IMR-90 (cell line): ENCODE measurements at regions not wholly inside any gene's neighbourhood (a gene's known extent, or its start where the extent isn't known, plus 50 kb on each side); places are given as distances from the start of the nearest gene placed in this dataset.

Experiments
- CEBPB ChIP-seq: IDR thresholded peaks from 2 replicates; pipeline ENCODE4 v1.6.1; 2012; ENCODE audit warnings: low read depth, low read length, improper control_type of control experiment
- CHD1 ChIP-seq: IDR thresholded peaks from 2 replicates; pipeline ENCODE4 v1.6.1; 2012; ENCODE audit warnings: low read depth, low read length, improper control_type of control experiment
- MAFK ChIP-seq: IDR thresholded peaks from 2 replicates; pipeline ENCODE4 v1.6.1; 2012; ENCODE audit warnings: low read depth, low read length, improper control_type of control experiment
- MAZ ChIP-seq: IDR thresholded peaks from 2 replicates; pipeline ENCODE4 v1.6.1; 2012; ENCODE audit warnings: low read depth, mild to moderate bottlenecking, low read length, improper control_type of control experiment, moderate library complexity, borderline replicate concordance
- MXI1 ChIP-seq: IDR thresholded peaks from 2 replicates; pipeline ENCODE4 v1.6.1; 2012; ENCODE audit warnings: low read depth, mild to moderate bottlenecking, low read length, moderate library complexity, borderline replicate concordance
- NFE2L2 ChIP-seq: fragments of 150-350 bp; IDR thresholded peaks from 2 replicates; pipeline ENCODE4 v1.6.1; 2016; ENCODE audit warnings: low read depth, mild to moderate bottlenecking, low read length
- POLR2A ChIP-seq: IDR thresholded peaks from 2 replicates; pipeline ENCODE4 v1.6.1; 2012; ENCODE audit warnings: mild to moderate bottlenecking, low read depth, low read length
- RAD21 ChIP-seq: IDR thresholded peaks from 2 replicates; pipeline ENCODE4 v1.6.1; 2012; ENCODE audit warnings: low read length, improper control_type of control experiment
- RCOR1 ChIP-seq: IDR thresholded peaks from 2 replicates; pipeline ENCODE4 v1.6.1; 2012; ENCODE audit warnings: mild to moderate bottlenecking, low read length, improper control_type of control experiment; ENCODE audit not compliant: insufficient replicate concordance
- RFX5 ChIP-seq: IDR thresholded peaks from 2 replicates; pipeline ENCODE4 v1.8.0; 2012; ENCODE audit warnings: low read depth, mild to moderate bottlenecking, low read length, moderate library complexity
- SMC3 ChIP-seq: fragments of 150-350 bp; IDR thresholded peaks from 2 replicates; pipeline ENCODE4 v1.6.1; 2016; ENCODE audit warnings: low read depth, mild to moderate bottlenecking, antibody characterized with exemption, low read length, moderate library complexity
- TF ChIP-seq, protein P1 (sequence below): conservative IDR thresholded peaks from 2 replicates; pipeline ENCODE4 v1.5.1; 2012; ENCODE audit warnings: mild to moderate bottlenecking, low read depth, low read length, improper control_type of control experiment
- TF ChIP-seq, protein P2 (sequence below): fragments of 150-350 bp; IDR thresholded peaks from 2 replicates; pipeline ENCODE4 v1.6.1; 2017; ENCODE audit warnings: mild to moderate bottlenecking, antibody characterized with exemption, low read length, low read depth

DNA sequence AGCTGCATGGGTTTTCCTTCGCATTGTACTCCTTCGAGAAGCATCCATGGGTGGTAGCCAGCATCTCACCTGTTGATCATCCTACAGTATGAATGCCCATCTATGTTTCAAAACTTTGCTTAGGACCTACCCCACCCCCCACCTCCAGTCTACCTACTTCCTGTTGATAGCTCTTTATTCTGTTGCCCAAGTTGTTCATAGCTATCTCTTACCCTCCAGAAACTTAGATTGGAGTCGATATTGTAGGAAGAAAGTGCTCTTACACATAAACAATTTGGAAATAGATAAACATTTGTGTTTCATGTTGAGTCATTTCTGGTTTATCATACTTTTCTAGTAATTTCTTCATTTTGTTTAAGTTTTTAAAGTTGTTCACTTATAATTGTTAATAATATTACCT lies 90.1 kb downstream of the FAS start:
- TF ChIP-seq, protein P1, sequence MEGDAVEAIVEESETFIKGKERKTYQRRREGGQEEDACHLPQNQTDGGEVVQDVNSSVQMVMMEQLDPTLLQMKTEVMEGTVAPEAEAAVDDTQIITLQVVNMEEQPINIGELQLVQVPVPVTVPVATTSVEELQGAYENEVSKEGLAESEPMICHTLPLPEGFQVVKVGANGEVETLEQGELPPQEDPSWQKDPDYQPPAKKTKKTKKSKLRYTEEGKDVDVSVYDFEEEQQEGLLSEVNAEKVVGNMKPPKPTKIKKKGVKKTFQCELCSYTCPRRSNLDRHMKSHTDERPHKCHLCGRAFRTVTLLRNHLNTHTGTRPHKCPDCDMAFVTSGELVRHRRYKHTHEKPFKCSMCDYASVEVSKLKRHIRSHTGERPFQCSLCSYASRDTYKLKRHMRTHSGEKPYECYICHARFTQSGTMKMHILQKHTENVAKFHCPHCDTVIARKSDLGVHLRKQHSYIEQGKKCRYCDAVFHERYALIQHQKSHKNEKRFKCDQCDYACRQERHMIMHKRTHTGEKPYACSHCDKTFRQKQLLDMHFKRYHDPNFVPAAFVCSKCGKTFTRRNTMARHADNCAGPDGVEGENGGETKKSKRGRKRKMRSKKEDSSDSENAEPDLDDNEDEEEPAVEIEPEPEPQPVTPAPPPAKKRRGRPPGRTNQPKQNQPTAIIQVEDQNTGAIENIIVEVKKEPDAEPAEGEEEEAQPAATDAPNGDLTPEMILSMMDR = no peak
- TF ChIP-seq RFX5 (no peak), RAD21 (no peak), SMC3 (no peak), POLR2A (no peak), NFE2L2 (no peak), RCOR1 (no peak), MAZ (no peak), CHD1 (no peak), MAFK (no peak), MXI1 (no peak), CEBPB (0 out of 2 replicates have a peak, but pooled peaks have one; percentile 34)
- TF ChIP-seq, protein P2, sequence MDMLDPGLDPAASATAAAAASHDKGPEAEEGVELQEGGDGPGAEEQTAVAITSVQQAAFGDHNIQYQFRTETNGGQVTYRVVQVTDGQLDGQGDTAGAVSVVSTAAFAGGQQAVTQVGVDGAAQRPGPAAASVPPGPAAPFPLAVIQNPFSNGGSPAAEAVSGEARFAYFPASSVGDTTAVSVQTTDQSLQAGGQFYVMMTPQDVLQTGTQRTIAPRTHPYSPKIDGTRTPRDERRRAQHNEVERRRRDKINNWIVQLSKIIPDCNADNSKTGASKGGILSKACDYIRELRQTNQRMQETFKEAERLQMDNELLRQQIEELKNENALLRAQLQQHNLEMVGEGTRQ = no peak
